HL-60/S4 (cell line): ENCODE measurements at regions not wholly inside any gene's neighbourhood (a gene's known extent, or its start where the extent isn't known, plus 50 kb on each side); places are given as distances from the start of the nearest gene placed in this dataset.

Experiments
- in situ Hi-C: fragments of 300-500 bp; cut with MboI; formaldehyde crosslinking; loops from 2 replicates; pipeline ENCODE4 v1.14.3; 2022; ENCODE audit warnings: low sequenced_read_pairs

GRCh38 chr20:7237251-7237650, 469.8 kb downstream of the BMP2 start:
- in situ Hi-C loops: no loop called here

- in situ Hi-C loops: no loop called here
These were observed 473.0 kb downstream of the BMP2 start for GRCh38 chr20:7240490-7240889.

GRCh38 chr20:7248281-7249201, 481.1 kb downstream of the BMP2 start:
- in situ Hi-C loops: no loop called here

GRCh38 chr20:7250337-7250736, 482.9 kb downstream of the BMP2 start:
- in situ Hi-C loops: no loop called here

GRCh38 chr20:7257099-7257498, 489.6 kb downstream of the BMP2 start:
- in situ Hi-C loops: no loop called here

GRCh38 chr20:7257692-7258466, 490.4 kb downstream of the BMP2 start:
- in situ Hi-C loops: no loop called here

- in situ Hi-C loops: no loop called here
These were observed 495.3 kb downstream of the BMP2 start for GRCh38 chr20:7262803-7263202.

GRCh38 chr20:7264137-7264536, 496.7 kb downstream of the BMP2 start:
- in situ Hi-C loops: no loop called here

GRCh38 chr20:7269452-7269851, 502.0 kb downstream of the BMP2 start:
- in situ Hi-C loops: no loop called here

GRCh38 chr20:7272512-7272911, 505.0 kb downstream of the BMP2 start:
- in situ Hi-C loops: no loop called here

- in situ Hi-C loops: no loop called here
These were observed 507.4 kb downstream of the BMP2 start for GRCh38 chr20:7274870-7275269.

- in situ Hi-C loops: no loop called here
These were observed 508.3 kb downstream of the BMP2 start for GRCh38 chr20:7275645-7276237.

GRCh38 chr20:7285918-7286556, 518.6 kb downstream of the BMP2 start:
- in situ Hi-C loops: no loop called here

GRCh38 chr20:7291323-7291943, 523.9 kb downstream of the BMP2 start:
- in situ Hi-C loops: no loop called here

- in situ Hi-C loops: no loop called here
These were observed 524.5 kb downstream of the BMP2 start for GRCh38 chr20:7291946-7292345.

GRCh38 chr20:7294816-7295360, 527.4 kb downstream of the BMP2 start:
- in situ Hi-C loops: no loop called here

- in situ Hi-C loops: no loop called here
These were observed 534.3 kb downstream of the BMP2 start for GRCh38 chr20:7301807-7302206.

GRCh38 chr20:7302250-7302649, 534.8 kb downstream of the BMP2 start:
- in situ Hi-C loops: no loop called here

GRCh38 chr20:7305976-7306375, 538.5 kb downstream of the BMP2 start:
- in situ Hi-C loops: no loop called here

GRCh38 chr20:7308163-7308562, 540.7 kb downstream of the BMP2 start:
- in situ Hi-C loops: no loop called here
